Nephron progenitor cell (in vitro differentiated cells): ENCODE measurements at regions not wholly inside any gene's neighbourhood (a gene's known extent, or its start where the extent isn't known, plus 50 kb on each side); places are given as distances from the start of the nearest gene placed in this dataset.

Experiments used
- DNase-seq: peaks from one replicate; pipeline ENCODE4 v3.0.0; 2021
- H3K27ac Mint-ChIP-seq: 2 replicates; pipeline ENCODE4 v1.8.0; 2021; ENCODE audit warnings: mild to moderate bottlenecking, moderate library complexity, mixed read lengths
- H3K27me3 Mint-ChIP-seq: 2 replicates; pipeline ENCODE4 v1.8.0; 2021; ENCODE audit warnings: mild to moderate bottlenecking, low read depth, mixed read lengths; ENCODE audit not compliant: poor library complexity
- H3K36me3 Mint-ChIP-seq: 2 replicates; pipeline ENCODE4 v1.8.0; 2021; ENCODE audit warnings: low read depth, mixed read lengths
- H3K4me1 Mint-ChIP-seq: 2 replicates; pipeline ENCODE4 v1.8.0; 2021; ENCODE audit warnings: mixed read lengths
- H3K4me3 Mint-ChIP-seq: 2 replicates; pipeline ENCODE4 v1.8.0; 2021; ENCODE audit warnings: mild to moderate bottlenecking, moderate library complexity, mixed read lengths
- H3K9me3 Mint-ChIP-seq: 2 replicates; pipeline ENCODE4 v1.8.0; 2021; ENCODE audit warnings: mild to moderate bottlenecking, moderate library complexity, mixed read lengths
- CTCF ChIP-seq: fragments of 200-600 bp; sonication (generic); IDR thresholded peaks from 2 replicates; pipeline ENCODE4 v1.5.0; 2021; ENCODE audit warnings: antibody characterized with exemption

GRCh38 chr4:66501997-66502396 is 831.7 kb upstream of the EPHA5 start:
- Mint-ChIP-seq H3K4me3 (no peak overlapping the region), H3K4me1 (no peaks in the 10 kb centered on the region), H3K27ac (no peak overlapping the region), H3K36me3 (no peaks in the 10 kb centered on the region), H3K27me3 (no peaks in the 10 kb centered on the region), H3K9me3 (no peaks in the 10 kb centered on the region)
- no peak for TF ChIP-seq CTCF
- no peak for DNase-seq

- Mint-ChIP-seq H3K9me3 (no peaks in the 10 kb centered on the region), H3K4me1 (no peaks in the 10 kb centered on the region), H3K27ac (no peak overlapping the region), H3K27me3 (no peaks in the 10 kb centered on the region), H3K4me3 (no peak overlapping the region), H3K36me3 (no peaks in the 10 kb centered on the region)
- no peak for TF ChIP-seq CTCF
- no peak for DNase-seq
Measured at GRCh38 chr4:66490729-66491128, 820.4 kb upstream of the EPHA5 start.

GRCh38 chr4:66489783-66490452 is 819.6 kb upstream of the EPHA5 start:
- Mint-ChIP-seq H3K27me3 (no peaks in the 10 kb centered on the region), H3K4me1 (no peaks in the 10 kb centered on the region), H3K4me3 (no peak overlapping the region), H3K9me3 (no peaks in the 10 kb centered on the region), H3K27ac (no peak overlapping the region), H3K36me3 (no peaks in the 10 kb centered on the region)
- TF ChIP-seq CTCF = no peak
- no peak for DNase-seq

GRCh38 chr4:66489370-66489769 is 819.1 kb upstream of the EPHA5 start:
- Mint-ChIP-seq H3K27me3 (no peaks in the 10 kb centered on the region), H3K9me3 (no peaks in the 10 kb centered on the region), H3K4me1 (no peaks in the 10 kb centered on the region), H3K4me3 (no peak overlapping the region), H3K27ac (no peak overlapping the region), H3K36me3 (no peaks in the 10 kb centered on the region)
- no peak for DNase-seq
- no peak for TF ChIP-seq CTCF

- H3K27me3 Mint-ChIP-seq = no peaks in the 10 kb centered on the region
- H3K9me3 Mint-ChIP-seq = no peaks in the 10 kb centered on the region
- no peak for DNase-seq
- TF ChIP-seq CTCF = no peak
- H3K4me1 Mint-ChIP-seq = no peaks in the 10 kb centered on the region
- no peak overlapping the region for H3K27ac Mint-ChIP-seq
- no peaks in the 10 kb centered on the region for H3K36me3 Mint-ChIP-seq
- no peak overlapping the region for H3K4me3 Mint-ChIP-seq
Measured at GRCh38 chr4:66486068-66486467, 815.8 kb upstream of the EPHA5 start.

- Mint-ChIP-seq H3K36me3 (no peaks in the 10 kb centered on the region), H3K4me1 (no peaks in the 10 kb centered on the region), H3K9me3 (no peaks in the 10 kb centered on the region), H3K27ac (no peak overlapping the region), H3K4me3 (no peak overlapping the region), H3K27me3 (no peaks in the 10 kb centered on the region)
- no peak for TF ChIP-seq CTCF
- no peak for DNase-seq
Measured at GRCh38 chr4:66482186-66482585, 811.9 kb upstream of the EPHA5 start.
